D721Med (cell line): ENCODE measurements at regions not wholly inside any gene's neighbourhood (a gene's known extent, or its start where the extent isn't known, plus 50 kb on each side); places are given as distances from the start of the nearest gene placed in this dataset.

Source experiments
- DNase-seq: peaks from one replicate; pipeline ENCODE4 v3.0.0; 2011; ENCODE audit warnings: low spot score; ENCODE audit not compliant: insufficient read length
- FAIRE-seq: peaks from 2 replicates; lab custom pipeline; 2011; peaks lifted over from hg19 to GRCh38; lab: Jason Lieb, UNC
- CTCF ChIP-seq: IDR thresholded peaks from 2 replicates; pipeline ENCODE4 v1.5.1; 2012; ENCODE audit warnings: mild to moderate bottlenecking, control low read depth; ENCODE audit not compliant: insufficient read depth; ENCODE audit errors: missing control alignments

- FAIRE-seq (no peak), DNase-seq (no peak)
- no peak for TF ChIP-seq CTCF
These were observed 522.3 kb upstream of the ST8SIA4 start for GRCh38 chr5:101425339-101425859.

GRCh38 chr5:101424530-101425175 lies 521.6 kb upstream of the ST8SIA4 start:
- no peak for DNase-seq
- no peak for FAIRE-seq
- TF ChIP-seq CTCF: no peak

GRCh38 chr5:101418713-101419118 lies 515.6 kb upstream of the ST8SIA4 start:
- no peak for DNase-seq
- FAIRE-seq: no peak
- TF ChIP-seq CTCF: no peak

GRCh38 chr5:101404531-101404930 lies 501.4 kb upstream of the ST8SIA4 start:
- FAIRE-seq (no peak), DNase-seq (no peak)
- no peak for TF ChIP-seq CTCF

- FAIRE-seq (no peak), DNase-seq (no peak)
- TF ChIP-seq CTCF: no peak
These were observed 490.8 kb upstream of the ST8SIA4 start for GRCh38 chr5:101393795-101394450.

- peak; percentile 78 for TF ChIP-seq CTCF
- FAIRE-seq (peak; percentile 92), DNase-seq (no peak)
These were observed 487.2 kb upstream of the ST8SIA4 start for GRCh38 chr5:101390151-101390908.

GRCh38 chr5:101385276-101385675 lies 482.2 kb upstream of the ST8SIA4 start:
- FAIRE-seq (no peak), DNase-seq (no peak)
- no peak for TF ChIP-seq CTCF
